WTC11 (cell line): ENCODE measurements at regions not wholly inside any gene's neighbourhood (a gene's known extent, or its start where the extent isn't known, plus 50 kb on each side); places are given as distances from the start of the nearest gene placed in this dataset.

ENCODE experiments used
- ATAC-seq: fragments of 200-7000 bp; cut with Tn5 transposase; 2 replicates; pipeline ENCODE4 v1.10.0; 2021; ENCODE audit warnings: mild to moderate bottlenecking, moderate library complexity
- CTCF ChIA-PET: fragments of 300-600 bp; sonication (Branson Sonifier 250); formaldehyde crosslinking; loops from one replicate; lab custom pipeline; 2021; ENCODE audit warnings: antibody characterized with exemption; lab: Charles Lee
- POLR2A ChIA-PET: fragments of 350-600 bp; sonication (Branson Sonifier 250); formaldehyde crosslinking; loops from one replicate; lab custom pipeline; 2021; ENCODE audit warnings: antibody characterized with exemption; lab: Charles Lee
- DNase-seq: peaks from one replicate; pipeline ENCODE4 v3.0.0; 2021; ENCODE audit warnings: low spot score
- H3K27ac Mint-ChIP-seq: 2 replicates; pipeline ENCODE4 v1.8.0; 2021; ENCODE audit warnings: mixed read lengths
- H3K27me3 Mint-ChIP-seq: 2 replicates; pipeline ENCODE4 v1.8.0; 2021; ENCODE audit warnings: low read depth, mild to moderate bottlenecking, moderate library complexity, mixed read lengths
- H3K36me3 Mint-ChIP-seq: 2 replicates; pipeline ENCODE4 v1.8.0; 2021; ENCODE audit warnings: mixed read lengths
- H3K4me1 Mint-ChIP-seq: 2 replicates; pipeline ENCODE4 v1.8.0; 2022; ENCODE audit warnings: mixed read lengths
- H3K4me3 Mint-ChIP-seq: 2 replicates; pipeline ENCODE4 v1.8.0; 2021; ENCODE audit warnings: mild to moderate bottlenecking, moderate library complexity, mixed read lengths
- H3K9me3 Mint-ChIP-seq: 2 replicates; pipeline ENCODE4 v1.8.0; 2021; ENCODE audit warnings: mixed read lengths
- CBFB ChIP-seq: sonication (generic); formaldehyde crosslinking; IDR thresholded peaks from 2 replicates; pipeline ENCODE4 v1.8.1; 2022; ENCODE audit warnings: mild to moderate bottlenecking, low read depth, missing genetic modification reagents
- CREM ChIP-seq: sonication (generic); formaldehyde crosslinking; IDR thresholded peaks from 2 replicates; pipeline ENCODE4 v1.8.1; 2022; ENCODE audit warnings: mild to moderate bottlenecking, missing genetic modification reagents, moderate library complexity
- FOXP4 ChIP-seq: sonication (generic); formaldehyde crosslinking; IDR thresholded peaks from 2 replicates; pipeline ENCODE4 v1.8.0; 2022; ENCODE audit warnings: mild to moderate bottlenecking, missing genetic modification reagents
- OVOL2 ChIP-seq: fragments of 250-450 bp; sonication (Bioruptor Pico); IDR thresholded peaks from 2 replicates; pipeline ENCODE4 v1.9.0; 2021; ENCODE audit warnings: mild to moderate bottlenecking, borderline replicate concordance
- TEAD1 ChIP-seq: sonication (generic); formaldehyde crosslinking; IDR thresholded peaks from 2 replicates; pipeline ENCODE4 v1.8.0; 2022; ENCODE audit warnings: mild to moderate bottlenecking, missing genetic modification reagents
- TP53 ChIP-seq: sonication (generic); formaldehyde crosslinking; IDR thresholded peaks from 2 replicates; pipeline ENCODE4 v1.8.1; 2023; ENCODE audit warnings: mild to moderate bottlenecking, missing genetic modification reagents
- ZNF281 ChIP-seq: sonication (generic); formaldehyde crosslinking; IDR thresholded peaks from 2 replicates; pipeline ENCODE4 v1.8.0; 2023; ENCODE audit warnings: mild to moderate bottlenecking, missing genetic modification reagents
- ZNF532 ChIP-seq: fragments of 250-450 bp; sonication (Bioruptor Pico); IDR thresholded peaks from 2 replicates; pipeline ENCODE4 v1.9.0; 2021; ENCODE audit warnings: mild to moderate bottlenecking, borderline replicate concordance
- ZSCAN18 ChIP-seq: fragments of 250-450 bp; sonication (Bioruptor Pico); IDR thresholded peaks from 2 replicates; pipeline ENCODE4 v2.1.2; 2022; ENCODE audit warnings: mild to moderate bottlenecking, moderate library complexity
- TF ChIP-seq, protein P1 (sequence below): sonication (generic); formaldehyde crosslinking; conservative IDR thresholded peaks from 2 replicates; pipeline ENCODE4 v1.8.1; 2022; ENCODE audit warnings: mild to moderate bottlenecking, missing genetic modification reagents
- TF ChIP-seq, protein P2 (sequence below): fragments of 250-450 bp; sonication (Bioruptor Pico); IDR thresholded peaks from 2 replicates; pipeline ENCODE4 v1.8.0; 2021; ENCODE audit warnings: mild to moderate bottlenecking
- TF ChIP-seq, protein P3 (sequence below): sonication (generic); formaldehyde crosslinking; IDR thresholded peaks from 2 replicates; pipeline ENCODE4 v1.8.0; 2023; ENCODE audit warnings: missing genetic modification reagents, mild to moderate bottlenecking, borderline replicate concordance
- TF ChIP-seq, protein P4 (sequence below): sonication (generic); formaldehyde crosslinking; conservative IDR thresholded peaks from 2 replicates; pipeline ENCODE4 v1.8.1; 2023; ENCODE audit warnings: mild to moderate bottlenecking, low read depth, missing genetic modification reagents, moderate library complexity
- TF ChIP-seq, protein P5 (sequence below): fragments of 250-450 bp; sonication (Bioruptor Pico); IDR thresholded peaks from 2 replicates; pipeline ENCODE4 v1.9.0; 2021; ENCODE audit warnings: mild to moderate bottlenecking

- Mint-ChIP-seq H3K9me3 (no peaks in the 10 kb centered on the region), H3K36me3 (no peaks in the 10 kb centered on the region), H3K4me1 (peaks cover 26% of the 10 kb centered on the region), H3K27ac (no peak overlapping the region), H3K4me3 (no peak overlapping the region), H3K27me3 (no peaks in the 10 kb centered on the region)
- ChIA-PET POLR2A (no interaction called here), CTCF (interaction anchor here (1.5 kb wide), 1 partner anchor 108 kb away, joined by 3 read pairs; no protein-coding TSS in a partner anchor)
- DNase-seq (no peak), ATAC-seq (no peak)
- TF ChIP-seq TP53 (CRISPR knock-in tag) (no peak), OVOL2 (no peak), FOXP4 (CRISPR knock-in tag) (no peak), ZNF281 (CRISPR knock-in tag) (no peak), TEAD1 (no peak), ZNF532 (CRISPR knock-in tag) (no peak), CREM (CRISPR knock-in tag) (no peak), ZSCAN18 (no peak), CBFB (CRISPR knock-in tag) (no peak)
- TF ChIP-seq, protein P1, sequence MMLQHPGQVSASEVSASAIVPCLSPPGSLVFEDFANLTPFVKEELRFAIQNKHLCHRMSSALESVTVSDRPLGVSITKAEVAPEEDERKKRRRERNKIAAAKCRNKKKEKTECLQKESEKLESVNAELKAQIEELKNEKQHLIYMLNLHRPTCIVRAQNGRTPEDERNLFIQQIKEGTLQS (CRISPR knock-in tag), result no peak
- TF ChIP-seq, protein P2, sequence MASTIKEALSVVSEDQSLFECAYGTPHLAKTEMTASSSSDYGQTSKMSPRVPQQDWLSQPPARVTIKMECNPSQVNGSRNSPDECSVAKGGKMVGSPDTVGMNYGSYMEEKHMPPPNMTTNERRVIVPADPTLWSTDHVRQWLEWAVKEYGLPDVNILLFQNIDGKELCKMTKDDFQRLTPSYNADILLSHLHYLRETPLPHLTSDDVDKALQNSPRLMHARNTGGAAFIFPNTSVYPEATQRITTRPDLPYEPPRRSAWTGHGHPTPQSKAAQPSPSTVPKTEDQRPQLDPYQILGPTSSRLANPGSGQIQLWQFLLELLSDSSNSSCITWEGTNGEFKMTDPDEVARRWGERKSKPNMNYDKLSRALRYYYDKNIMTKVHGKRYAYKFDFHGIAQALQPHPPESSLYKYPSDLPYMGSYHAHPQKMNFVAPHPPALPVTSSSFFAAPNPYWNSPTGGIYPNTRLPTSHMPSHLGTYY (CRISPR knock-in tag), result no peak
- TF ChIP-seq, protein P3, sequence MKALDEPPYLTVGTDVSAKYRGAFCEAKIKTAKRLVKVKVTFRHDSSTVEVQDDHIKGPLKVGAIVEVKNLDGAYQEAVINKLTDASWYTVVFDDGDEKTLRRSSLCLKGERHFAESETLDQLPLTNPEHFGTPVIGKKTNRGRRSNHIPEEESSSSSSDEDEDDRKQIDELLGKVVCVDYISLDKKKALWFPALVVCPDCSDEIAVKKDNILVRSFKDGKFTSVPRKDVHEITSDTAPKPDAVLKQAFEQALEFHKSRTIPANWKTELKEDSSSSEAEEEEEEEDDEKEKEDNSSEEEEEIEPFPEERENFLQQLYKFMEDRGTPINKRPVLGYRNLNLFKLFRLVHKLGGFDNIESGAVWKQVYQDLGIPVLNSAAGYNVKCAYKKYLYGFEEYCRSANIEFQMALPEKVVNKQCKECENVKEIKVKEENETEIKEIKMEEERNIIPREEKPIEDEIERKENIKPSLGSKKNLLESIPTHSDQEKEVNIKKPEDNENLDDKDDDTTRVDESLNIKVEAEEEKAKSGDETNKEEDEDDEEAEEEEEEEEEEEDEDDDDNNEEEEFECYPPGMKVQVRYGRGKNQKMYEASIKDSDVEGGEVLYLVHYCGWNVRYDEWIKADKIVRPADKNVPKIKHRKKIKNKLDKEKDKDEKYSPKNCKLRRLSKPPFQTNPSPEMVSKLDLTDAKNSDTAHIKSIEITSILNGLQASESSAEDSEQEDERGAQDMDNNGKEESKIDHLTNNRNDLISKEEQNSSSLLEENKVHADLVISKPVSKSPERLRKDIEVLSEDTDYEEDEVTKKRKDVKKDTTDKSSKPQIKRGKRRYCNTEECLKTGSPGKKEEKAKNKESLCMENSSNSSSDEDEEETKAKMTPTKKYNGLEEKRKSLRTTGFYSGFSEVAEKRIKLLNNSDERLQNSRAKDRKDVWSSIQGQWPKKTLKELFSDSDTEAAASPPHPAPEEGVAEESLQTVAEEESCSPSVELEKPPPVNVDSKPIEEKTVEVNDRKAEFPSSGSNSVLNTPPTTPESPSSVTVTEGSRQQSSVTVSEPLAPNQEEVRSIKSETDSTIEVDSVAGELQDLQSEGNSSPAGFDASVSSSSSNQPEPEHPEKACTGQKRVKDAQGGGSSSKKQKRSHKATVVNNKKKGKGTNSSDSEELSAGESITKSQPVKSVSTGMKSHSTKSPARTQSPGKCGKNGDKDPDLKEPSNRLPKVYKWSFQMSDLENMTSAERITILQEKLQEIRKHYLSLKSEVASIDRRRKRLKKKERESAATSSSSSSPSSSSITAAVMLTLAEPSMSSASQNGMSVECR (CRISPR knock-in tag), result no peak
- TF ChIP-seq, protein P4, sequence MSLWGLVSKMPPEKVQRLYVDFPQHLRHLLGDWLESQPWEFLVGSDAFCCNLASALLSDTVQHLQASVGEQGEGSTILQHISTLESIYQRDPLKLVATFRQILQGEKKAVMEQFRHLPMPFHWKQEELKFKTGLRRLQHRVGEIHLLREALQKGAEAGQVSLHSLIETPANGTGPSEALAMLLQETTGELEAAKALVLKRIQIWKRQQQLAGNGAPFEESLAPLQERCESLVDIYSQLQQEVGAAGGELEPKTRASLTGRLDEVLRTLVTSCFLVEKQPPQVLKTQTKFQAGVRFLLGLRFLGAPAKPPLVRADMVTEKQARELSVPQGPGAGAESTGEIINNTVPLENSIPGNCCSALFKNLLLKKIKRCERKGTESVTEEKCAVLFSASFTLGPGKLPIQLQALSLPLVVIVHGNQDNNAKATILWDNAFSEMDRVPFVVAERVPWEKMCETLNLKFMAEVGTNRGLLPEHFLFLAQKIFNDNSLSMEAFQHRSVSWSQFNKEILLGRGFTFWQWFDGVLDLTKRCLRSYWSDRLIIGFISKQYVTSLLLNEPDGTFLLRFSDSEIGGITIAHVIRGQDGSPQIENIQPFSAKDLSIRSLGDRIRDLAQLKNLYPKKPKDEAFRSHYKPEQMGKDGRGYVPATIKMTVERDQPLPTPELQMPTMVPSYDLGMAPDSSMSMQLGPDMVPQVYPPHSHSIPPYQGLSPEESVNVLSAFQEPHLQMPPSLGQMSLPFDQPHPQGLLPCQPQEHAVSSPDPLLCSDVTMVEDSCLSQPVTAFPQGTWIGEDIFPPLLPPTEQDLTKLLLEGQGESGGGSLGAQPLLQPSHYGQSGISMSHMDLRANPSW (CRISPR knock-in tag), result no peak
- TF ChIP-seq, protein P5, sequence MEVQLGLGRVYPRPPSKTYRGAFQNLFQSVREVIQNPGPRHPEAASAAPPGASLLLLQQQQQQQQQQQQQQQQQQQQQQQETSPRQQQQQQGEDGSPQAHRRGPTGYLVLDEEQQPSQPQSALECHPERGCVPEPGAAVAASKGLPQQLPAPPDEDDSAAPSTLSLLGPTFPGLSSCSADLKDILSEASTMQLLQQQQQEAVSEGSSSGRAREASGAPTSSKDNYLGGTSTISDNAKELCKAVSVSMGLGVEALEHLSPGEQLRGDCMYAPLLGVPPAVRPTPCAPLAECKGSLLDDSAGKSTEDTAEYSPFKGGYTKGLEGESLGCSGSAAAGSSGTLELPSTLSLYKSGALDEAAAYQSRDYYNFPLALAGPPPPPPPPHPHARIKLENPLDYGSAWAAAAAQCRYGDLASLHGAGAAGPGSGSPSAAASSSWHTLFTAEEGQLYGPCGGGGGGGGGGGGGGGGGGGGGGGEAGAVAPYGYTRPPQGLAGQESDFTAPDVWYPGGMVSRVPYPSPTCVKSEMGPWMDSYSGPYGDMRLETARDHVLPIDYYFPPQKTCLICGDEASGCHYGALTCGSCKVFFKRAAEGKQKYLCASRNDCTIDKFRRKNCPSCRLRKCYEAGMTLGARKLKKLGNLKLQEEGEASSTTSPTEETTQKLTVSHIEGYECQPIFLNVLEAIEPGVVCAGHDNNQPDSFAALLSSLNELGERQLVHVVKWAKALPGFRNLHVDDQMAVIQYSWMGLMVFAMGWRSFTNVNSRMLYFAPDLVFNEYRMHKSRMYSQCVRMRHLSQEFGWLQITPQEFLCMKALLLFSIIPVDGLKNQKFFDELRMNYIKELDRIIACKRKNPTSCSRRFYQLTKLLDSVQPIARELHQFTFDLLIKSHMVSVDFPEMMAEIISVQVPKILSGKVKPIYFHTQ, result no peak
Measured at GRCh38 chr2:20553580-20553979, 97.3 kb downstream of the HS1BP3 start.
